NCI-H2107 (cell line): ENCODE measurements at regions not wholly inside any gene's neighbourhood (a gene's known extent, or its start where the extent isn't known, plus 50 kb on each side); places are given as distances from the start of the nearest gene placed in this dataset.

Experiments used
- DNase-seq: peaks from one replicate; lab custom pipeline; 2025; lab: John Stamatoyannopoulos, UW

- no peak for DNase-seq
Measured at GRCh38 chr4:31955346-31955745, 1235.2 kb downstream of the PCDH7 start.

- DNase-seq = no peak
Measured at GRCh38 chr4:31959972-31960371, 1239.8 kb downstream of the PCDH7 start.

GRCh38 chr4:31964685-31965084 is 1244.5 kb downstream of the PCDH7 start:
- DNase-seq = no peak

- no peak for DNase-seq
Measured at GRCh38 chr4:31968842-31969241, 1248.7 kb downstream of the PCDH7 start.

GRCh38 chr4:31974490-31975002 is 1254.4 kb downstream of the PCDH7 start:
- DNase-seq = no peak

- no peak for DNase-seq
Measured at GRCh38 chr4:31979988-31980387, 1259.8 kb downstream of the PCDH7 start.

- DNase-seq = no peak
Measured at GRCh38 chr4:31983246-31983645, 1263.1 kb downstream of the PCDH7 start.

- DNase-seq = no peak
Measured at GRCh38 chr4:31983677-31984076, 1263.5 kb downstream of the PCDH7 start.

- no peak for DNase-seq
Measured at GRCh38 chr4:31984872-31985271, 1264.7 kb downstream of the PCDH7 start.

GRCh38 chr4:31995943-31996901 is 1276.1 kb downstream of the PCDH7 start:
- no peak for DNase-seq

- DNase-seq = no peak
Measured at GRCh38 chr4:31998807-31999206, 1278.6 kb downstream of the PCDH7 start.

GRCh38 chr4:31999848-32000247 is 1279.7 kb downstream of the PCDH7 start:
- DNase-seq = no peak

- no peak for DNase-seq
Measured at GRCh38 chr4:32000846-32001488, 1280.8 kb downstream of the PCDH7 start.

GRCh38 chr4:32002037-32002747 is 1282.0 kb downstream of the PCDH7 start:
- DNase-seq = no peak

GRCh38 chr4:32003548-32003947 is 1283.4 kb downstream of the PCDH7 start:
- no peak for DNase-seq

- DNase-seq = no peak
Measured at GRCh38 chr4:32010221-32010620, 1290.1 kb downstream of the PCDH7 start.

GRCh38 chr4:32022071-32022470 is 1301.9 kb downstream of the PCDH7 start:
- no peak for DNase-seq

- DNase-seq = no peak
Measured at GRCh38 chr4:32025851-32026459, 1305.8 kb downstream of the PCDH7 start.

- DNase-seq = no peak
Measured at GRCh38 chr4:32030406-32030805, 1310.2 kb downstream of the PCDH7 start.

- no peak for DNase-seq
Measured at GRCh38 chr4:32031026-32031425, 1310.9 kb downstream of the PCDH7 start.

- DNase-seq = no peak
Measured at GRCh38 chr4:32032136-32032672, 1312.0 kb downstream of the PCDH7 start.

GRCh38 chr4:32037399-32037798 is 1317.2 kb downstream of the PCDH7 start:
- no peak for DNase-seq
